ENCODE measurements at regions not wholly inside any gene's neighbourhood (a gene's known extent, or its start where the extent isn't known, plus 50 kb on each side); places are given as distances from the start of the nearest gene placed in this dataset.
A peak's percentile ranks its signal among the peaks of the same experiment; 100 is the strongest.
"Not testable (repeated sequence)": the region's sequence is repeated elsewhere in the genome, so short reads cannot be mapped to it uniquely, and the experiment has no call there.

DNA sequence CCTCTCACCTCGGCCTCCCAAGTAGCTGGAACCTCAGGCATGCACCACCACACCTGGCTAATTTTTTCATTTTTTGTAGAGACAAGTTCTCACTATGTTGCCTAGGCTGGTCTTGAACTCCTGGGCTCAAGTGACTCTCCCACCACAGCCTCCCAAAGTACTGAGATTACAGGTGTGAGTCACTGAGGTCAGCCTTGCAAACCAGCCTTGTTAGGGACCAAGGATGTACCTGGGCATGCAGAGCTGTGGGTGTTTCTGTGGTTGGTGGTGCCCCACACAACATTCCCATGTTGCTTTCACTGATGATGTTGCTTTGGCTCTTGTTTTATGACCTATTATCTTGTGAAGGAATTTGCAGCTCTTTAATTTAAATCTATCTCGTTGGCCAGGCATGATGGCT lies 54.8 kb downstream of the OTUD1 start:
- Histone ChIP-seq H3K4me1 (no peaks in the 10 kb centered on the region), H3K9me3 (no peaks in the 10 kb centered on the region), H3K27me3 (no peaks in the 10 kb centered on the region), H3K27ac (no peak overlapping the region), H3K36me3 (no peaks in the 10 kb centered on the region), H3K4me3 (no peak overlapping the region)
- WGBS, 2 donors = 52 to 58% methylated on average over 2 of the region's 2 CpGs
- TF ChIP-seq, protein P1, sequence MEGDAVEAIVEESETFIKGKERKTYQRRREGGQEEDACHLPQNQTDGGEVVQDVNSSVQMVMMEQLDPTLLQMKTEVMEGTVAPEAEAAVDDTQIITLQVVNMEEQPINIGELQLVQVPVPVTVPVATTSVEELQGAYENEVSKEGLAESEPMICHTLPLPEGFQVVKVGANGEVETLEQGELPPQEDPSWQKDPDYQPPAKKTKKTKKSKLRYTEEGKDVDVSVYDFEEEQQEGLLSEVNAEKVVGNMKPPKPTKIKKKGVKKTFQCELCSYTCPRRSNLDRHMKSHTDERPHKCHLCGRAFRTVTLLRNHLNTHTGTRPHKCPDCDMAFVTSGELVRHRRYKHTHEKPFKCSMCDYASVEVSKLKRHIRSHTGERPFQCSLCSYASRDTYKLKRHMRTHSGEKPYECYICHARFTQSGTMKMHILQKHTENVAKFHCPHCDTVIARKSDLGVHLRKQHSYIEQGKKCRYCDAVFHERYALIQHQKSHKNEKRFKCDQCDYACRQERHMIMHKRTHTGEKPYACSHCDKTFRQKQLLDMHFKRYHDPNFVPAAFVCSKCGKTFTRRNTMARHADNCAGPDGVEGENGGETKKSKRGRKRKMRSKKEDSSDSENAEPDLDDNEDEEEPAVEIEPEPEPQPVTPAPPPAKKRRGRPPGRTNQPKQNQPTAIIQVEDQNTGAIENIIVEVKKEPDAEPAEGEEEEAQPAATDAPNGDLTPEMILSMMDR (IDR thresholded peaks at IDR 0.05) = no peak
- TF ChIP-seq EP300 (IDR thresholded peaks at IDR 0.05) (no peak), POLR2A (IDR thresholded peaks at IDR 0.05) (no peak)
- DNase-seq (ENCODE audit: low spot score in 2 of 2) = no peak

DNA sequence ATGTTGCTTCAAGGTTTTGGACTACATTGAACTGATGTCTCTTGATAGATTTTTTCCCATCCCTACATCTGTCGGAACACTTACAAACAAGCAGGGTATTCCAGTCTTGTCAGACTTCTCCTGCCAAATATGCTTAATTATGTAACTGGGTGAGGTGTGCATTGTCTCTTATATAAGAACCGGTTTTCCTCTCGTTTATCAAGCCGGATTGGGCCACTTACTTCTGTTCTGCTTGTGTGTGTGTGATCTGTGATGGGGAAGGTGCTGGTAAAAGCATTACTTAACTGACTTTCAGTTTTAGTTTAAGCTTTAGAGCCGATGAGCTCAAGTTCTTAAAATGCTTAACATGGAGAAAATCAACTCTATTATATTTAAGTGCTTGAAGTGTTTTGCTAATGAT lies 57.9 kb downstream of the OTUD1 start:
- TF ChIP-seq POLR2A (IDR thresholded peaks at IDR 0.05) = no peak
- H3K4me1 ChIP-seq = no peaks in the 10 kb centered on the region
- no peak for DNase-seq (ENCODE audit: low spot score in 2 of 2)
- no peak overlapping the region for H3K4me3 ChIP-seq
- H3K27me3 ChIP-seq = no peaks in the 10 kb centered on the region
- H3K27ac ChIP-seq = no peak overlapping the region
- WGBS, 2 donors = 56 to 65% methylated on average over 5 of the region's 5 CpGs
- H3K36me3 ChIP-seq = no peaks in the 10 kb centered on the region
- no peaks in the 10 kb centered on the region for H3K9me3 ChIP-seq

DNA sequence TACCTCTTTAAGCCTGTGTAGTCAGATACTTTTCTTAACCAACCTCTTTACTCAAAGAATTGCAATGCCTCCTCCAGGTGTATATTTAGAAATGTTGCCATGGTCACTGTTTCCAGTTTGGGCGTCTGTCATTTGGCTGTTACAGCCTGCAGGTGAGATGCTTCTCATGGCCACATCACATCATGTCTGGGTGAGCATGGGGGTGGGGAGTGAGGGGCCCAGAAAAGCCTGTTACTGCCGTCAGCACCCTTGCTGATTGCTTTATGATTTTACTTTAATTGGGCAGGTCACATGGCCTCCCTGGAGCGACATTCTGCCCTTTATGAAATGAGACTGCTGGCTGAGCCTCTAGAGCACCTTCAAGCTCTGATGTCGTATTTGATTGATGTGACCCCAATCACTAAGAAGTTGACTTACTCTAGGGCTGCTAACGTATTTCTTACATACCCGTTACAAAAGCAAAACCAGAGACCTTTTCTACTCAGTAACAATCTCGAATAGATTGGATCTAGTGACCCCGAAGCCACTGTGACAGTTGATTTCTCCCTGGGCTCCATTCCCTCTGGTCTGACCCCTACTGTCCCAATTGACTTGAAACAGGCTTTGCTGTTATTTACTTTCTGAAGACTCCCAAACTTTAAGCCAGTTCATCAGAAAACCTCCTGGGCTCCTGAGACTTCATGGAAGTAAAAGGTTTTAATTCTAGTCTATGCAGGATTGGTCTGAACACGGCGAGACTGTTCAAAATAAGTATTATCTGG lies 60.7 kb downstream of the OTUD1 start:
- no peaks in the 10 kb centered on the region for H3K9me3 ChIP-seq
- DNase-seq (ENCODE audit: low spot score in 2 of 2) = no peak
- WGBS, 2 donors = 55 to 60% methylated on average over 10 of the region's 10 CpGs
- no peak overlapping the region for H3K4me3 ChIP-seq
- H3K36me3 ChIP-seq = no peaks in the 10 kb centered on the region
- no peak for TF ChIP-seq POLR2A (IDR thresholded peaks at IDR 0.05)
- TF ChIP-seq EP300 (IDR thresholded peaks at IDR 0.05) = no peak
- TF ChIP-seq, protein P1 (IDR thresholded peaks at IDR 0.05) = no peak
- no peaks in the 10 kb centered on the region for H3K27me3 ChIP-seq
- H3K27ac ChIP-seq = no peak overlapping the region
- H3K4me1 ChIP-seq = no peaks in the 10 kb centered on the region

DNA sequence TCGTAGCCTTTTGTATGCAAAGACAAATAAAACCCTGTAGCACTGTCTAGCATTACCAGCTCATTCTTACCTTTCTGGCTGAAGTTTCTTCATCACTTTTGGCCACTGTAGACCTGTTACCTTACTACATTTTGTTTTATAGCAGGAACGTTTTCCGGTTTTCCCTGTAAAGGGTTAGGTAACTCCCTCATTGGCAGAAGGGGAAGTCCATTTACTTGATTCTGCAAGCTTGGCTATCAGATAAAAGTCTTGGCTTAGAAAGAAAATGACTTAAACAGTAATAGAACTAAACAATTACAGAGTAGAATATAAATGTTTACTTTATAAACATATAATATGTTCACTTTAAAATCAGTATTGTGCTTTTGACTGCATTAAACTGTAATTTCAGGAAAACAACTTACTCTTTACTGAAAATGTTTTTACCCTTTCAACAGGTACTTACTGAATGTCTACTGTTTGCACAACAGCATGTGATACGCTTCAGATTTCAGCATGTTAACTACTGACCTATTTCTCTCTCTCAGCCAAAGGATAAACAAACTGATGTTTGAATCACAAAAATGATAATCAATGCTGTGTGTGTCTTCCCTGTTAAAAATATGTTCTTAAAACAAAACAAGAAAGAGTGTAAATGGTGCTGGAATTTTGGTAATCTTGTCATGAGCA lies 67.1 kb downstream of the OTUD1 start:
- Histone ChIP-seq H3K4me1 (no peaks in the 10 kb centered on the region), H3K9me3 (no peaks in the 10 kb centered on the region), H3K36me3 (no peaks in the 10 kb centered on the region), H3K4me3 (no peak overlapping the region), H3K27me3 (no peaks in the 10 kb centered on the region), H3K27ac (no peak overlapping the region)
- DNase-seq (ENCODE audit: low spot score in 2 of 2) = no peak
- TF ChIP-seq, protein P1 (IDR thresholded peaks at IDR 0.05) = no peak
- TF ChIP-seq EP300 (IDR thresholded peaks at IDR 0.05) (no peak), POLR2A (IDR thresholded peaks at IDR 0.05) (no peak)
- 73 to 77% methylated on average over 4 of the region's 4 CpGs for WGBS, 2 donors

DNA sequence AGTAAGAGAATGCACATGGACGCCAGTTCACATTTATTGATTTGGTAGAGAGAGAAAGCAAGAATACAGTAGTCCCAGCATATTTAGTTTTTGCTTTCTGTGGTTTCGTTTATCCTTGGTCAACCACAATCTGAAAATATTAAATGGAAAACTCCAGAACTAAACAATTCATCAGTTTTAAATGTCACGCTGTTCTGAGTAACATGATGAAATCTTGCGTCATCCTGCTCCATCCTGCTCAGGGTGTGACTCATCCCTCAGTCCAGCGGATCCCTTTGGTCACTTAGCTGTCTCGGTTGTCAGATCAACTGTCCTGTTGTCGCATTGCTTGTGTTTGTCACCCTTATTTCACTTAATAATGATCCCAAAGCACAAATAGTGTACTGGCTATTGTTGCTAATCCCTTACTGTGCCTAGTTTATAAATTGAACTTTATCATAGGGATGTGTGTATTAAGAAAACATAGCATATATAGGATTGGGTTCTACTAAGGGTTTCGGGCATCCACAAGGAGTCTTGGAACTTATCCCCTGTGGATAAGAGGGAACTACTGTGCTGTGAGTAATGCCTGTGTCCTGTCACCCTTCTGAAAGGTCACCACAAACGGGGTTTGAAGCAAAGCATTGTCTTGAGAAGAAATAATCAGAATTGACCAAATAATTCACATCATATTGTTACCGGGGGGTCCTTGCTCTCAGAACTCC lies 73.6 kb downstream of the OTUD1 start:
- H3K4me1 ChIP-seq = no peaks in the 10 kb centered on the region
- peak overlapping the region in 1 of 4 donors; percentile 25 for H3K27ac ChIP-seq
- WGBS, 2 donors = 74 to 79% methylated on average over 10 of the region's 10 CpGs
- no peaks in the 10 kb centered on the region for H3K36me3 ChIP-seq
- no peak for TF ChIP-seq EP300 (IDR thresholded peaks at IDR 0.05)
- no peak for TF ChIP-seq POLR2A (IDR thresholded peaks at IDR 0.05)
- TF ChIP-seq, protein P1 (IDR thresholded peaks at IDR 0.05) = no peak
- H3K4me3 ChIP-seq = no peak overlapping the region
- H3K27me3 ChIP-seq = no peaks in the 10 kb centered on the region
- no peak for DNase-seq (ENCODE audit: low spot score in 2 of 2)
- peaks cover 0 to 6% (median 0%) of the 10 kb centered on the region in 4 donors for H3K9me3 ChIP-seq

DNA sequence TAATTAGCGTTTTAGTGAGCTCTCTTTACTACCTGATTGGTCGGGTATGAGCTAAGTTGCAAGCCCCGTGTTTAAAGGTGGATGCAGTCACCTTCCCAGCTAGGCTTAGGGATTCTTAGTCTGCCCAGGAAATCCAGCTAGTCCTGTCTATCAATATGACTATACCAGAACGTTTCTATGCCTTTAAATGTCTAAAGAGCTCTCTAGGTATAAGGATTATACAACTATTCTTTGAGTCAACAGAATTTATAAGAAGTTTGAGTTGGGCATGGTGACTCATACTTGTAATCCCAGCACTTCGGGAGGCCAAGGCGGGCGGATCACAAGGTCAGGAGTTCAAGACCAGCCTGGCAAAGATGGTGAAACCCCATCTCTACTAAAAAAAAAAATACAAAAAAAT lies 74.7 kb downstream of the OTUD1 start:
- not testable (repeated sequence) for H3K4me3 ChIP-seq; DNase-seq (ENCODE audit: low spot score in 2 of 2); H3K36me3 ChIP-seq; H3K27me3 ChIP-seq; H3K27ac ChIP-seq; H3K4me1 ChIP-seq; H3K9me3 ChIP-seq
- 80 to 87% methylated on average over 7 of the region's 7 CpGs for WGBS, 2 donors

Measured in tibial nerve (tissue), 4 donors.